Lower lobe of right lung (tissue), 2 donors: ENCODE measurements at regions not wholly inside any gene's neighbourhood (a gene's known extent, or its start where the extent isn't known, plus 50 kb on each side); places are given as distances from the start of the nearest gene placed in this dataset.
"Not testable (repeated sequence)": the region's sequence is repeated elsewhere in the genome, so short reads cannot be mapped to it uniquely, and the experiment has no call there.

Experiments used
- ATAC-seq, 2 donors: fragments of 200-7000 bp; cut with Tn5 transposase; one replicate each; pipeline ENCODE4 v1.9.1; 2020 to 2022; ENCODE audit warnings: mild to moderate bottlenecking in 2 of 2, moderate library complexity in 2 of 2
- DNase-seq: peaks from one replicate; pipeline ENCODE4 v3.0.0-alpha.2; 2020
- H3K27ac ChIP-seq: fragments of 200-600 bp; one replicate; pipeline ENCODE4 v1.8.0; 2022
- H3K27me3 ChIP-seq: fragments of 200-600 bp; one replicate; pipeline ENCODE4 v1.8.0; 2022; ENCODE audit warnings: low read depth
- H3K36me3 ChIP-seq: fragments of 200-600 bp; one replicate; pipeline ENCODE4 v1.8.0; 2022; ENCODE audit warnings: mild to moderate bottlenecking
- H3K4me1 ChIP-seq: fragments of 200-600 bp; one replicate; pipeline ENCODE4 v1.8.0; 2022
- H3K4me3 ChIP-seq: fragments of 200-600 bp; one replicate; pipeline ENCODE4 v1.8.0; 2022; ENCODE audit warnings: mild to moderate bottlenecking
- H3K9me3 ChIP-seq: fragments of 200-600 bp; one replicate; pipeline ENCODE4 v1.8.0; 2022
- intact Hi-C: fragments of 100-400 bp; cut with DNase I; formaldehyde crosslinking; loops from one replicate; pipeline ENCODE4 v1.11.0; 2022
- TF ChIP-seq, protein P1 (sequence below): fragments of 200-600 bp; IDR thresholded peaks from one replicate; pipeline ENCODE4 v1.8.0; 2022; ENCODE audit warnings: antibody characterized with exemption, mild to moderate bottlenecking
- donor health status: DM: no; HTN: yes; CAD: no; lungs with severe emphysema.

DNA sequence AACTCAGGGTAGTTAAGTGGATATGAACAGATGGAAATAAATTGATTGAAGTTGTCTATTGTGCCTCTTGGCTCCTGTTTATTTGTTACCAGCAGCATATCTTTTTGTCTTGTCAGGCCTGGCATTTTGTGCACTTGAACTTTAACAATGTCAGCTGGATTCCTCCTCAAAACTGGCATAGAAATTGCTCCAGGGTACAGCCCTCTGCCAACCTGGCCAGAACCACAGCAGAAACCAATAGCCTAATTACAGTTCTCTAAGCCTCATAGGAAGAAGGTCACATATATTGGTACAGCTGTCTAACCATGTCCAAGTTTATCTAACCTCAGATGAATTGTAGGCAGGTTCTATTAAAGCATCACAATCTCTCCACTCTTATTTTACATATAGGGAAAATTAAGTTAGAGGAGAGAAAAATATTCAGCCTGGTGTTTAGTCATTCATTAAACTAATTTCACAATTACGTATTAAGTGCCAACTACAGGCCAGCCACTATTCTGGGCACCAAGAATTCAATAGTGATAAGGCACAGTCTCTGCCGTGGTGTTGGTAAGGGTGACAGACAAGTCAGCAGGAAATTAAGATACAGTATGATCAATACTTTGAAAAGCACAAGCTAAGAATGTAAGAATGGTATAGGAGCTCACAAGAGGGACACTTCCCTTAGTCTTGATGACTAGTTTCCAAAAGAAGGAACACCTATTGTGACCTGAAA, 452.9 kb upstream of the NECTIN3 start:
- DNase-seq: no peak
- no peak overlapping the region for H3K4me3 ChIP-seq
- no peaks in the 10 kb centered on the region for H3K4me1 ChIP-seq
- intact Hi-C loops: no loop called here
- no peak for ATAC-seq
- H3K36me3 ChIP-seq: no peaks in the 10 kb centered on the region
- TF ChIP-seq, protein P1, sequence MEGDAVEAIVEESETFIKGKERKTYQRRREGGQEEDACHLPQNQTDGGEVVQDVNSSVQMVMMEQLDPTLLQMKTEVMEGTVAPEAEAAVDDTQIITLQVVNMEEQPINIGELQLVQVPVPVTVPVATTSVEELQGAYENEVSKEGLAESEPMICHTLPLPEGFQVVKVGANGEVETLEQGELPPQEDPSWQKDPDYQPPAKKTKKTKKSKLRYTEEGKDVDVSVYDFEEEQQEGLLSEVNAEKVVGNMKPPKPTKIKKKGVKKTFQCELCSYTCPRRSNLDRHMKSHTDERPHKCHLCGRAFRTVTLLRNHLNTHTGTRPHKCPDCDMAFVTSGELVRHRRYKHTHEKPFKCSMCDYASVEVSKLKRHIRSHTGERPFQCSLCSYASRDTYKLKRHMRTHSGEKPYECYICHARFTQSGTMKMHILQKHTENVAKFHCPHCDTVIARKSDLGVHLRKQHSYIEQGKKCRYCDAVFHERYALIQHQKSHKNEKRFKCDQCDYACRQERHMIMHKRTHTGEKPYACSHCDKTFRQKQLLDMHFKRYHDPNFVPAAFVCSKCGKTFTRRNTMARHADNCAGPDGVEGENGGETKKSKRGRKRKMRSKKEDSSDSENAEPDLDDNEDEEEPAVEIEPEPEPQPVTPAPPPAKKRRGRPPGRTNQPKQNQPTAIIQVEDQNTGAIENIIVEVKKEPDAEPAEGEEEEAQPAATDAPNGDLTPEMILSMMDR: no peak
- no peak overlapping the region for H3K27ac ChIP-seq
- no peaks in the 10 kb centered on the region for H3K9me3 ChIP-seq
- H3K27me3 ChIP-seq: no peaks in the 10 kb centered on the region

DNA sequence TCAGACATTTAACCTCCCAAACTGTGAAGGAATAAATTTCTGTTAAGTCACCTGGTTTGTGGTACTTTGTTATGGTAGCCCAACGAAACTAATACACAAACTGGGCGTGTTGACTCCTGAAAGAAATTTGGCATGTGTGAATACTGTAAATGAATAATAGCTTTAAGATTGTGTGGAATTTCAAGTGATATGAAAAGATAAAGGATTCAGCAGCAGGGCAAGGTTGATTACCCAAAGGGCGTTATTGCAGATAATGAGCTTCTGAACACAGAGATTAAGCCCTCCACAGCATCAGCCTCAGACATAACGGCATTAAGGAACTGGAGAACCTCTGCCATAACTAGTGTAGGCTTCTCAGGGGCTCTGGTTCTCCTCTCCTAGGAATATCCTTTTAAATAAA, 451.5 kb upstream of the NECTIN3 start:
- Histone ChIP-seq H3K4me1 (no peaks in the 10 kb centered on the region), H3K4me3 (no peak overlapping the region), H3K27me3 (no peaks in the 10 kb centered on the region), H3K9me3 (no peaks in the 10 kb centered on the region), H3K27ac (no peak overlapping the region), H3K36me3 (no peaks in the 10 kb centered on the region)
- intact Hi-C loops: no loop called here
- DNase-seq (no peak), ATAC-seq (no peak)
- TF ChIP-seq, protein P1: no peak

DNA sequence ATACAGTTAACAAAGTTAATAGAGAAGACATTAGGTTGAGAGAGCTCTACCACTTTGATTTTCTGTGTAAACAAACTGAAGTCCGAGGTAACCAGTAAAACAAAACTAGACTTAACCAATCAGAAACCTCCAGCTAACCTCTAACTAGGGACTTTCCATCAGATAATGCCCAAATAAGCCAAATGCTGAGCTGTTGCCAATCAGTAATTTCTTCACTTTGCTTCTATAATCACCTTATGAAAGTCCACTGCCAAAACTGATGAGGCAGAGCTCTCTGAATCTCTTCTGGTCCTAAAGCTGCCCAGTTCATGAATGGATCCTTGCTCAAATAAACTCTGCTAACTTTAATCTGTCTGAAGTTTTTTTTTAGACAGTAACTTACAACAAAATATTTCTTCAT, 448.0 kb upstream of the NECTIN3 start:
- H3K9me3 ChIP-seq: no peaks in the 10 kb centered on the region
- TF ChIP-seq, protein P1: no peak
- DNase-seq: no peak
- no peaks in the 10 kb centered on the region for H3K27me3 ChIP-seq
- intact Hi-C loops: no loop called here
- H3K27ac ChIP-seq: no peak overlapping the region
- no peak overlapping the region for H3K4me3 ChIP-seq
- no peak for ATAC-seq
- H3K36me3 ChIP-seq: no peaks in the 10 kb centered on the region
- no peaks in the 10 kb centered on the region for H3K4me1 ChIP-seq

DNA sequence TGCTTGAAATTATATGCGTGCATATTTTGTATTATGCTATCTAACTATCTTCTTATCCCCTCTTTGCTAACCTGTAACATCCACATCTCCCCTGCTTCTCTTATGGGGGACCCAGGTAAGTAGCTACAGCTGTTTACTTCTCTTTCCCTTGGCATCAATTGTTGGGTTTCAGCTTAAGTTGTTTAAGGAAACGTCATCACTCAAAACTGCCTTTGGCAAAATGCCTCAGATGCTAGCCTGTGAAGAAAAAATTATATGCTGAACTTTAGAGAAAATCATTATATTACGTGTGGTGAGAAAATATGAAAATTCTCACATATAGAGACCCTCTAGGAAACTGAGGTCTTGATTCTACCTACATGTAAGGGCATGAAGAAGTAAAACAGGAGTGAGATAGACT, 447.0 kb upstream of the NECTIN3 start:
- Histone ChIP-seq H3K27ac (no peak overlapping the region), H3K4me3 (no peak overlapping the region), H3K27me3 (no peaks in the 10 kb centered on the region), H3K36me3 (no peaks in the 10 kb centered on the region), H3K9me3 (no peaks in the 10 kb centered on the region), H3K4me1 (no peaks in the 10 kb centered on the region)
- TF ChIP-seq, protein P1: no peak
- intact Hi-C loops: no loop called here
- DNase-seq (no peak), ATAC-seq (no peak)

DNA sequence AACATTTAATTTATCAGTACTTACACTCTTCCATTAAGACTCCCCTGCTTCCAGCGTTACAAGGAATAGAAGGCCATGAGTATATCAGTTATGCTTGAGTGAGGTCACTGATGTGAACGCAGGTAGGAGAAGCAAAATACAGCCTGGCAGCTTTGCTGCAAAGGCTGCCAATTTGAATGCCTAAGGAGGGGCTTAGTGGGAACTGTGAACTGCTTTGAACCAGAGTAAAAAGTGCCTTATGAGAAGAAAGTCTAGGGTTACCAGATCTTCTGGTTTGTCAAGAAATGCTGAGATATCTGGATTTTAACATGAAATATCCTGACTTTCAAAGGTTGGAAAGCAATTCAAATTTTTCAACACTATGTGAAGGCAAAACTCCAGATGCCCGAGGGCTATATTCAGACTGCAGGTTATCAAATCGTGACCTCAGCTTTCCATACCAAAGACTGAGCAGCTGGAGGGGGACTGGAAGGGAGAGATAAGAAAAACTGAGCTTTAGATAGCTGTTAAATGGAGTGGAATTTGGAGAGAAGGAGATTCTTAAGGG, 446.3 kb upstream of the NECTIN3 start:
- Histone ChIP-seq H3K4me1 (no peaks in the 10 kb centered on the region), H3K9me3 (no peaks in the 10 kb centered on the region), H3K27ac (no peak overlapping the region), H3K36me3 (no peaks in the 10 kb centered on the region), H3K27me3 (no peaks in the 10 kb centered on the region), H3K4me3 (no peak overlapping the region)
- TF ChIP-seq, protein P1: no peak
- intact Hi-C loops: no loop called here
- ATAC-seq: no peak
- no peak for DNase-seq

DNA sequence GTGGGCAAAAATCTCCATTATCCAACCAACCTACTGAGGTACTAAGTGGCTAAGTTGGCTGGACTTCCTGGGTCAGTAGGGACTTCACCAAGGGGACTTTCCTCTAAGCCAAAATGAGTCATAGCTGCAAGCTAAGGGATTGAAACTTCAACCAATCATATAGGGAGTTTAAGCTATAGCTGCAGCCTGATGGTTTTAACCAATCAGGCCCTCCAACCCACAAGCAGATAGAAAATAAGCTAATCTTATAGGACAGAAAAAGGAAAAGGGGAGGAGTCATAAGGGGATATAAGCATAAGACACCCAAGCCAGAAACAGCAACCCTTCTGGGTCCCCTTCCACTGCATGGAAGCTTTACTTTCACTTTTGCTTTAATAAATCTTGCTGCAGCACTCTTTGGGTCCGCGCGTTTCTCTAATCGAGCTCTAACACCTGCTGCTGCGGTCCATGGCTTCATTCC, 444.9 kb upstream of the NECTIN3 start:
- ATAC-seq, H3K27ac ChIP-seq, H3K4me3 ChIP-seq, H3K4me1 ChIP-seq, intact Hi-C loops, DNase-seq, H3K27me3 ChIP-seq, H3K36me3 ChIP-seq, H3K9me3 ChIP-seq: not testable (repeated sequence)
